Activated naive CD4-positive, alpha-beta T cell treated with anti-CD3 and anti-CD28 coated beads, Interleukin-2, amount 50 U/mL, for 16 hours (primary cell): ENCODE measurements at regions not wholly inside any gene's neighbourhood (a gene's known extent, or its start where the extent isn't known, plus 50 kb on each side); places are given as distances from the start of the nearest gene placed in this dataset.
"Not testable (repeated sequence)": the region's sequence is repeated elsewhere in the genome, so short reads cannot be mapped to it uniquely, and the experiment has no call there.

Experiments used
- DNase-seq: peaks from one replicate; pipeline ENCODE4 v3.0.0-alpha.2; 2020

- not testable (repeated sequence) for DNase-seq
Measured at GRCh38 chr2:37722971-37723370, 51.5 kb upstream of the CDC42EP3 start.

- no peak for DNase-seq
Measured at GRCh38 chr2:37730037-37730818, 58.8 kb upstream of the CDC42EP3 start.

- DNase-seq = not testable (repeated sequence)
Measured at GRCh38 chr2:37732412-37732811, 61.0 kb upstream of the CDC42EP3 start.

DNA sequence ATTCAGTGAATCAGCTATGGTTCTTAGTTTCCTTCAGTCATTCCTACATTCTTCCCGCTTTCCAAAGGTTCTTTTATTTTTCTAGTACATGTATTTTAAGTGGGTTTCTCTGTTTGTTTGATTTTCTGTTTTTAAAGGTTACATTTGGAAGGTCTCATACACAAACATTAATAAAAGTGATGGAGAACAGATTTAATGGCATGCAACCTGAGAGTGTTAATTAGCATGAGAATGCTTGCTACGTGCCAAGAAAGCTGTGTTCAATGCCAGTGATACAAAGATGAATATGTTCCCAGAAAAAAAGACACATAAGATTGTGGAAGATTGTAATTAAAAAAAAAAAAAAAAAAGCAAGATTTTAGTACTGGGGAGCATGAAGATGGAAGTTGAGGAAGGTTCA, 61.8 kb upstream of the CDC42EP3 start:
- DNase-seq = no peak

- not testable (repeated sequence) for DNase-seq
Measured at GRCh38 chr2:37733955-37734354, 62.5 kb upstream of the CDC42EP3 start.

DNA sequence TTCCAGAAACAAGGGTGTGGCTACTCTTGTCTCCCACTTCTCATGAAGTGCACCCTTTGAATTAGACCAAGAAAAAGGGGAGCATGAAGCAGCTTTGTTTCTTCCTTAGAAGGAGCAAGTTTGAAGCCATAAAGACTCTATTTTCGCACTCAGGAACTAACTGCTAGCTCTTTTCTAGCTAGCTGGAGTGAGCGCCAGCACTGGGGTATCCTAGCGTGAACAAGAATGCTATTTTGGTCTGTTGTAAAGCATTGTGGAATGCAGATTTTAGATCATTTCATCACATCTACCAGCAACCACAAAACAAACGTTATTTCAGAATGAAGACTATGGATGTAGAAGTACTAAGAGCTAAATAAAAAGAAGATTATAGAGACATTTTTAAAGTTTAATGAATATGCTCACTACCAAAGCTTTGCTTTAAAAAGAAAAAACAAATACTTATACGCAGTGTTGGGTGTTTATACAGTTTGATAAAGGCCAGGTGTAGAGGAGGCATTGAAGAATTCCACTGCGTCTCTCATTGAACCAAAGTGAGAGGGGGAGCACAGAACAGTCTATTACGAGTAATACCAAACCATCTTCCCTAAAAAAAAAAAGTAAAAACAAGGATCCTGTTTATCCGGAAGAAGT, 63.6 kb upstream of the CDC42EP3 start:
- DNase-seq = not testable (repeated sequence)

GRCh38 chr2:37735524-37735910, 64.1 kb upstream of the CDC42EP3 start:
- DNase-seq = not testable (repeated sequence)

- no peak for DNase-seq
Measured at GRCh38 chr2:37737507-37737906, 66.1 kb upstream of the CDC42EP3 start.

GRCh38 chr2:37738266-37738885, 66.9 kb upstream of the CDC42EP3 start:
- no peak for DNase-seq

- DNase-seq = no peak
Measured at GRCh38 chr2:37739153-37739552, 67.7 kb upstream of the CDC42EP3 start.

DNA sequence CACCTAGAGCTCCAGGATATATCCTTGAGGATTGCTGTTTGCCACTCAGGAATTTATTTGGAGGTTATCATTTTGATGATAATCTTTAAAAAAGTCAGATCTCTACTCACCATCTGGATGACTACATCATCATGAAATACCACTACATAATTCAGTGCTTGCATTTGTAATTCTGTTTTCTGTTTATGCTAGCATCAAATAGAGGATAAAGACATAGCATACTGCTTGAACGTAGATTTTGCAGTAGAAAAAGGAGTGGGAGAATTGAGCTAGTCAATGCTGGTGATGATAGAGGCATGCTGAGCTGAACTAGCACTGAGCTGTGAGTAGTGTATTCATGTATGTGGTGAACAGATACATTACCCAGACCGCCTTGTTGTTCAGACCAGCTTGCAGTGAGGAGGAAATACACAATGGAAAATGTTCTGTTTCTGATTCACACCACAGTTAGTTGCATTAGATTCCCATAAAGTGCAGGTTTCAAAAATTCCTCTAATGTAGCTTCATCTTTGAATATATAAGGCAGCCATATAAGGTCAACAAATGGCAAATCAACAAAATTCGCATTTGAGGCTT, 68.8 kb upstream of the CDC42EP3 start:
- DNase-seq = no peak

GRCh38 chr2:37742286-37742685, 70.8 kb upstream of the CDC42EP3 start:
- DNase-seq = no peak

DNA sequence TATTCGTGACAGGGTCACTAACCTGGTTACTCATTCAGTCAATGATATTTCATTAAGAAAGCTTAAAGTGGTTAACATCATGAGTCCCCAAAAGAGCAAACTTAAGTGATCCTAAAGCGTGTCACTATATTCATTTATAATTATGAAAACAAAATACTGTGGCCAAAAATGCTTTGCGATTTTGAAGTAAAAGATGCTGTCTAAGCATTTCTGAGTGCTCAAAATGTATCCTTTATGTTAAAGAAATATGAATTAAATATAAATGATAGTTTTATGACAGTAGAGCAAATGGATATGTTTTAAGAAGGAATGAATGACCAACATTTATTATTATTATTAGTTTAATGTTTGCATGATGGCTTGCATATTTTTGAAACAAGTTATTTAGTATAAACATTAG, 72.6 kb upstream of the CDC42EP3 start:
- DNase-seq = no peak

DNA sequence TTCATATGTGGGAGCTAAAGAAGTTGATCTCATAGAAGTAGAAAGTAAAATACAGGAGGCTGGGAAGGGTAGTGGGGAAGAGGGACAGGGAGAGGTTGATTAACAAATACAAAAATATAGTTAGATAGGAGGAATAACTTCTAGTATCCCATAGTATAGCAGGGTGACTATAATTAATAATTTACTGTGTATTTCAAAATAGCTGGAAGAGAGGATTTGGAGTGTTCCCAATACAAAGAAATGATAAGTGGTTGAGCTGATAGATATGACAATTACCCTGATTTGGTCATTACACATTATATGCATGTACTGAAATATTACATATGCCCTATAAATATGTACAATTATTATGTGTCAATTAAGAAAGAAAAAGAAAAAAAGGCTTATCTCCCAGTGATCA, 73.5 kb upstream of the CDC42EP3 start:
- DNase-seq = not testable (repeated sequence)

GRCh38 chr2:37746011-37746410, 74.6 kb upstream of the CDC42EP3 start:
- DNase-seq = not testable (repeated sequence)

- DNase-seq = no peak
Measured at GRCh38 chr2:37746883-37747282, 75.4 kb upstream of the CDC42EP3 start.

- DNase-seq = no peak
Measured at GRCh38 chr2:37748541-37748940, 77.1 kb upstream of the CDC42EP3 start.

DNA sequence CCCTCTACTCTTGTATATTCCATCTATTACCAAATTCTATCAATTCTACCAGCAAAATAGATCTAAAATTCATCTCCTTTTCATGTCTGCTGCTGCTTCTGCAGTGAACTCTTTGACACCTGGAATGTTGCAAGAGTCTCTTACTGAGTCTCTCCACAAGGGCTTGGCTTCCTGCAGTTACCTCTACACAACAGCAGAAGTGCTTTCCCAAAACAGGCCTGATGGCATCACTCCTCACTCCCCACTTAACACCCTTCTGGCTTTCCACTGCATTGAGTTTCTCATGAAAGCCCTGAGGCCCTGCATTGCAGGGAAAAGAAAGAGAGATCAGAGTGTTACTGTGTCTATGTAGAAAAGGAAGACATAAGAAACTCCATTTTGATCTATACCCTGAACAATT, 78.8 kb upstream of the CDC42EP3 start:
- DNase-seq = not testable (repeated sequence)

- DNase-seq = no peak
Measured at GRCh38 chr2:37752766-37753165, 81.3 kb upstream of the CDC42EP3 start.

GRCh38 chr2:37753758-37754157, 82.3 kb upstream of the CDC42EP3 start:
- no peak for DNase-seq

- not testable (repeated sequence) for DNase-seq
Measured at GRCh38 chr2:37755961-37756559, 84.6 kb upstream of the CDC42EP3 start.

GRCh38 chr2:37757456-37757855, 86.0 kb upstream of the CDC42EP3 start:
- not testable (repeated sequence) for DNase-seq

DNA sequence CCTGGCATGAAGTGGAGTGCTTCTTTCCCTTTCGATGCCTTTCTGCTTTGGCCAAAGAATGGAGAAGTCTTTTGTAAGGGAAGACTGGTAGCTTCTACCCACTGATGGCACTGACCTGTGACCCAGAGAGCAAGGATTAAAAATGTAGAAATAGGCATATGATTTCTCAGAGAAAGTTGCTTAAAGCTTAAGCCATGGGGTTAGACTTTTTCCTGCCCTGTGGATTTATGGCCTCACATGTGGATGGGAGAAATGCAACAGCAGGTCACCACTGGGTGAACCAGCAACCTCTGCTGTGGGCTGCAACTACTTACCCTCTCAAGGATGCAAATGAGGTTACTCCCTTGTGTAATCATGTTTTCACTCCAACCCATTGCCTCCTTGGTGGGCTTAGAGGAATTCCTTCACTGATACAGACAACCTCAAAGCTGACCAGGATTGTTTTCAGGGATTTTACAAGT, 86.7 kb upstream of the CDC42EP3 start:
- not testable (repeated sequence) for DNase-seq
